GM18502 (cell line): ENCODE measurements at regions not wholly inside any gene's neighbourhood (a gene's known extent, or its start where the extent isn't known, plus 50 kb on each side); places are given as distances from the start of the nearest gene placed in this dataset.
"Not testable (repeated sequence)": the region's sequence is repeated elsewhere in the genome, so short reads cannot be mapped to it uniquely, and the experiment has no call there.

Experiments
- ATAC-seq: cut with Tn5 transposase; IDR thresholded peaks from one replicate; pipeline ENCODE4 v1.9.1; 2021; ENCODE audit warnings: mild to moderate bottlenecking; ENCODE audit not compliant: unreplicated experiment, poor library complexity

- peak; percentile 30 for ATAC-seq
Observed at GRCh38 chr12:67484791-67485480, 163.6 kb upstream of the DYRK2 start.

- no peak for ATAC-seq
Observed at GRCh38 chr12:67486671-67487070, 161.9 kb upstream of the DYRK2 start.

GRCh38 chr12:67488349-67488748, 160.2 kb upstream of the DYRK2 start:
- not testable (repeated sequence) for ATAC-seq

- no peak for ATAC-seq
Observed at GRCh38 chr12:67489007-67489406, 159.5 kb upstream of the DYRK2 start.

- ATAC-seq = no peak
Observed at GRCh38 chr12:67496581-67496980, 152.0 kb upstream of the DYRK2 start.

- ATAC-seq = no peak
Observed at GRCh38 chr12:67498991-67499390, 149.6 kb upstream of the DYRK2 start.

- ATAC-seq = no peak
Observed at GRCh38 chr12:67501362-67501761, 147.2 kb upstream of the DYRK2 start.

- no peak for ATAC-seq
Observed at GRCh38 chr12:67504026-67504425, 144.5 kb upstream of the DYRK2 start.

GRCh38 chr12:67506739-67507138, 141.8 kb upstream of the DYRK2 start:
- ATAC-seq = no peak

GRCh38 chr12:67508830-67509229, 139.7 kb upstream of the DYRK2 start:
- no peak for ATAC-seq

- ATAC-seq = no peak
Observed at GRCh38 chr12:67509666-67510386, 138.7 kb upstream of the DYRK2 start.

- ATAC-seq = no peak
Observed at GRCh38 chr12:67512061-67512460, 136.5 kb upstream of the DYRK2 start.

GRCh38 chr12:67514502-67514901, 134.0 kb upstream of the DYRK2 start:
- no peak for ATAC-seq

GRCh38 chr12:67515679-67516340, 132.7 kb upstream of the DYRK2 start:
- peak; percentile 92 for ATAC-seq

GRCh38 chr12:67517181-67517887, 131.2 kb upstream of the DYRK2 start:
- no peak for ATAC-seq

GRCh38 chr12:67519484-67520433, 128.8 kb upstream of the DYRK2 start:
- ATAC-seq = no peak

- ATAC-seq = no peak
Observed at GRCh38 chr12:67520606-67521005, 127.9 kb upstream of the DYRK2 start.

GRCh38 chr12:67522222-67522621, 126.3 kb upstream of the DYRK2 start:
- ATAC-seq = no peak

- no peak for ATAC-seq
Observed at GRCh38 chr12:67523538-67523937, 125.0 kb upstream of the DYRK2 start.
